Left lung (tissue), 4 donors: ENCODE measurements at regions not wholly inside any gene's neighbourhood (a gene's known extent, or its start where the extent isn't known, plus 50 kb on each side); places are given as distances from the start of the nearest gene placed in this dataset.

ENCODE experiments used
- ATAC-seq: fragments of 200-7000 bp; cut with Tn5 transposase; one replicate; pipeline ENCODE4 v1.9.1; 2020; ENCODE audit warnings: moderate library complexity
- DNase-seq, 4 donors: peaks; one replicate each; pipeline ENCODE4 v3.0.0-alpha.2; 2013 to 2020
- H3K27ac ChIP-seq, 2 donors: fragments of 200-600 bp; sonication (generic) in 1 of 2; one replicate each; pipeline versions ENCODE4 v1.5.0 to v1.8.0; 2020 to 2021
- H3K27me3 ChIP-seq, 2 donors: fragments of 200-600 bp; sonication (generic) in 1 of 2; one replicate each; pipeline versions ENCODE4 v1.5.0 to v1.8.0; 2020 to 2021
- H3K36me3 ChIP-seq, 2 donors: fragments of 200-600 bp; sonication (generic) in 1 of 2; one replicate each; pipeline versions ENCODE4 v1.5.0 to v1.8.0; 2020 to 2021
- H3K4me1 ChIP-seq, 2 donors: fragments of 200-600 bp; one replicate each; pipeline ENCODE4 v1.8.0; 2021
- H3K4me3 ChIP-seq, 2 donors: fragments of 200-600 bp; sonication (generic) in 1 of 2; one replicate each; pipeline versions ENCODE4 v1.5.0 to v1.8.0; 2020 to 2021; ENCODE audit warnings: mild to moderate bottlenecking in 1 of 2
- H3K9me3 ChIP-seq, 2 donors: fragments of 200-600 bp; sonication (generic) in 1 of 2; one replicate each; pipeline versions ENCODE4 v1.5.0 to v1.8.0; 2020 to 2021
- CTCF ChIP-seq, 2 donors: fragments of 200-600 bp; sonication (generic) in 1 of 2; IDR thresholded peaks; one replicate each; pipeline versions ENCODE4 v1.5.0 to v1.8.0; 2021; ENCODE audit warnings: antibody characterized with exemption in 2 of 2
- intact Hi-C, 2 donors: fragments of 100-400 bp; cut with DNase I; formaldehyde crosslinking; loops; one replicate each; pipeline versions ENCODE4 v1.11.2 to v1.14.2; 2022
- donor health status: DM: no; HTN: yes; CAD: no.
- donor health status: DM: no; HTN: no; CAD: no.

GRCh38 chr17:14762736-14763479, 462.0 kb downstream of the HS3ST3B1 start:
- H3K9me3 ChIP-seq, result no peaks in the 10 kb centered on the region
- no peak for TF ChIP-seq CTCF (IDR thresholded peaks at IDR 0.05)
- H3K27ac ChIP-seq, result no peak overlapping the region
- intact Hi-C loops, result no loop called here
- DNase-seq (no peak), ATAC-seq (no peak)
- H3K27me3 ChIP-seq, result no peaks in the 10 kb centered on the region
- H3K36me3 ChIP-seq, result no peaks in the 10 kb centered on the region
- no peak overlapping the region for H3K4me3 ChIP-seq
- H3K4me1 ChIP-seq, result no peaks in the 10 kb centered on the region

GRCh38 chr17:14760719-14761411, 460.0 kb downstream of the HS3ST3B1 start:
- no peak overlapping the region for H3K4me3 ChIP-seq
- H3K27ac ChIP-seq, result no peak overlapping the region
- H3K36me3 ChIP-seq, result no peaks in the 10 kb centered on the region
- no peaks in the 10 kb centered on the region for H3K4me1 ChIP-seq
- H3K27me3 ChIP-seq, result no peaks in the 10 kb centered on the region
- DNase-seq, result no peak
- ATAC-seq, result no peak
- TF ChIP-seq CTCF (IDR thresholded peaks at IDR 0.05), result no peak
- intact Hi-C loops, result no loop called here
- H3K9me3 ChIP-seq, result no peaks in the 10 kb centered on the region

- no peak for ATAC-seq
Observed at GRCh38 chr17:14760212-14760611, 459.3 kb downstream of the HS3ST3B1 start.

GRCh38 chr17:14759325-14759724, 458.4 kb downstream of the HS3ST3B1 start:
- H3K4me3 ChIP-seq, result no peak overlapping the region
- H3K27ac ChIP-seq, result no peak overlapping the region
- ATAC-seq, result no peak
- H3K9me3 ChIP-seq, result no peaks in the 10 kb centered on the region
- H3K4me1 ChIP-seq, result no peaks in the 10 kb centered on the region
- TF ChIP-seq CTCF (IDR thresholded peaks at IDR 0.05), result no peak
- no peaks in the 10 kb centered on the region for H3K36me3 ChIP-seq
- no peak for DNase-seq
- H3K27me3 ChIP-seq, result no peaks in the 10 kb centered on the region
- intact Hi-C loops, result no loop called here

More at GRCh38 chr17:14760212-14760611, 459.3 kb downstream of the HS3ST3B1 start:
- TF ChIP-seq CTCF (IDR thresholded peaks at IDR 0.05), result no peak
- no peaks in the 10 kb centered on the region for H3K36me3 ChIP-seq
- DNase-seq, result no peak
- no peak overlapping the region for H3K27ac ChIP-seq
- H3K4me1 ChIP-seq, result no peaks in the 10 kb centered on the region
- H3K27me3 ChIP-seq, result no peaks in the 10 kb centered on the region
- intact Hi-C loops, result no loop called here
- H3K9me3 ChIP-seq, result no peaks in the 10 kb centered on the region
- no peak overlapping the region for H3K4me3 ChIP-seq

GRCh38 chr17:14756479-14756878, 455.6 kb downstream of the HS3ST3B1 start:
- DNase-seq, result peak in 1 of 4 donors; percentile 12
- Histone ChIP-seq H3K4me1 (peaks cover 0 to 6% of the 10 kb centered on the region in 2 donors), H3K27me3 (no peaks in the 10 kb centered on the region), H3K36me3 (no peaks in the 10 kb centered on the region), H3K27ac (no peak overlapping the region), H3K4me3 (no peak overlapping the region), H3K9me3 (no peaks in the 10 kb centered on the region)
- no peak for TF ChIP-seq CTCF (IDR thresholded peaks at IDR 0.05)
- ATAC-seq, result no peak
- intact Hi-C loops, result no loop called here
